ENCODE measurements at regions not wholly inside any gene's neighbourhood (a gene's known extent, or its start where the extent isn't known, plus 50 kb on each side); places are given as distances from the start of the nearest gene placed in this dataset.

GRCh38 chr5:85288914-85289313 lies 904.2 kb upstream of the EDIL3 start:
- whole genome bisulfite sequencing (ENCODE audit: low lambda C conversion rate, missing lambda C conversion rate): 86% methylated on average over 3 of the region's 3 CpGs
- no peak for TF ChIP-seq CTCF (IDR thresholded peaks at IDR 0.05; ENCODE audit: poor library complexity)
- TF ChIP-seq EZH2phosphoT487 (IDR thresholded peaks at IDR 0.05; ENCODE audit: low read depth, severe bottlenecking, unreplicated experiment): no peak
- no peak for TF ChIP-seq EZH2 (IDR thresholded peaks at IDR 0.05; ENCODE audit: borderline replicate concordance)

GRCh38 chr5:85293145-85293785 lies 908.6 kb upstream of the EDIL3 start:
- no peaks in the 10 kb centered on the region for H3K9me3 ChIP-seq (ENCODE audit: low read depth)
- WGBS (ENCODE audit: low lambda C conversion rate, missing lambda C conversion rate): 39% methylated on average over 7 of the region's 7 CpGs
- peak overlapping the region; percentile 75 for H3K27ac ChIP-seq
- peak overlapping the region; percentile 14 for H3K4me3 ChIP-seq
- no peaks in the 10 kb centered on the region for H4K20me1 ChIP-seq (ENCODE audit: insufficient read depth, poor library complexity, severe bottlenecking)
- no peaks in the 10 kb centered on the region for H3K4me1 ChIP-seq (ENCODE audit: insufficient read depth)
- TF ChIP-seq EZH2 (IDR thresholded peaks at IDR 0.05; ENCODE audit: borderline replicate concordance) (no peak), CTCF (IDR thresholded peaks at IDR 0.05; ENCODE audit: poor library complexity) (no peak), EZH2phosphoT487 (IDR thresholded peaks at IDR 0.05; ENCODE audit: low read depth, severe bottlenecking, unreplicated experiment) (no peak)
- H3K4me2 ChIP-seq: peak overlapping the region; percentile 65
- no peaks in the 10 kb centered on the region for H3K79me2 ChIP-seq
- H3K36me3 ChIP-seq (replicated peaks; ENCODE audit: insufficient read depth, low read depth): no peaks in the 10 kb centered on the region
- H3K9me2 ChIP-seq (replicated peaks; ENCODE audit: insufficient read depth): no peaks in the 10 kb centered on the region
- peak overlapping the region; percentile 82 for H2AFZ ChIP-seq
- no peaks in the 10 kb centered on the region for H3K27me3 ChIP-seq
- DNase-seq (ENCODE audit: low spot score): peak; percentile 47

More at GRCh38 chr5:85288914-85289313, 904.2 kb upstream of the EDIL3 start:
- no peaks in the 10 kb centered on the region for H3K27me3 ChIP-seq
- H3K4me2 ChIP-seq: no peak overlapping the region
- no peak overlapping the region for H3K4me3 ChIP-seq
- H3K79me2 ChIP-seq: no peaks in the 10 kb centered on the region
- no peaks in the 10 kb centered on the region for H3K9me3 ChIP-seq (ENCODE audit: low read depth)
- no peak overlapping the region for H2AFZ ChIP-seq
- H3K9me2 ChIP-seq (replicated peaks; ENCODE audit: insufficient read depth): no peaks in the 10 kb centered on the region
- H3K4me1 ChIP-seq (ENCODE audit: insufficient read depth): no peaks in the 10 kb centered on the region
- no peak for DNase-seq (ENCODE audit: low spot score)
- no peak overlapping the region for H3K27ac ChIP-seq
- no peaks in the 10 kb centered on the region for H3K36me3 ChIP-seq (replicated peaks; ENCODE audit: insufficient read depth, low read depth)
- H4K20me1 ChIP-seq (ENCODE audit: insufficient read depth, poor library complexity, severe bottlenecking): no peaks in the 10 kb centered on the region

- TF ChIP-seq CTCF (IDR thresholded peaks at IDR 0.05; ENCODE audit: poor library complexity): no peak
- no peak for TF ChIP-seq EZH2phosphoT487 (IDR thresholded peaks at IDR 0.05; ENCODE audit: low read depth, severe bottlenecking, unreplicated experiment)
- no peak for TF ChIP-seq EZH2 (IDR thresholded peaks at IDR 0.05; ENCODE audit: borderline replicate concordance)
- no peaks in the 10 kb centered on the region for H3K9me2 ChIP-seq (replicated peaks; ENCODE audit: insufficient read depth)
- no peak overlapping the region for H3K4me3 ChIP-seq
- WGBS (ENCODE audit: low lambda C conversion rate, missing lambda C conversion rate): 82% methylated on average over 2 of the region's 2 CpGs
- DNase-seq (ENCODE audit: low spot score): no peak
- H3K27me3 ChIP-seq: no peaks in the 10 kb centered on the region
- H3K27ac ChIP-seq: no peak overlapping the region
- no peaks in the 10 kb centered on the region for H3K9me3 ChIP-seq (ENCODE audit: low read depth)
- no peaks in the 10 kb centered on the region for H3K4me1 ChIP-seq (ENCODE audit: insufficient read depth)
- no peaks in the 10 kb centered on the region for H3K79me2 ChIP-seq
- no peaks in the 10 kb centered on the region for H4K20me1 ChIP-seq (ENCODE audit: insufficient read depth, poor library complexity, severe bottlenecking)
- H3K4me2 ChIP-seq: no peak overlapping the region
- H3K36me3 ChIP-seq (replicated peaks; ENCODE audit: insufficient read depth, low read depth): no peaks in the 10 kb centered on the region
- no peak overlapping the region for H2AFZ ChIP-seq
Measured at GRCh38 chr5:85304524-85304923, 919.8 kb upstream of the EDIL3 start.
